ENCODE measurements at regions not wholly inside any gene's neighbourhood (a gene's known extent, or its start where the extent isn't known, plus 50 kb on each side); places are given as distances from the start of the nearest gene placed in this dataset.

DNA sequence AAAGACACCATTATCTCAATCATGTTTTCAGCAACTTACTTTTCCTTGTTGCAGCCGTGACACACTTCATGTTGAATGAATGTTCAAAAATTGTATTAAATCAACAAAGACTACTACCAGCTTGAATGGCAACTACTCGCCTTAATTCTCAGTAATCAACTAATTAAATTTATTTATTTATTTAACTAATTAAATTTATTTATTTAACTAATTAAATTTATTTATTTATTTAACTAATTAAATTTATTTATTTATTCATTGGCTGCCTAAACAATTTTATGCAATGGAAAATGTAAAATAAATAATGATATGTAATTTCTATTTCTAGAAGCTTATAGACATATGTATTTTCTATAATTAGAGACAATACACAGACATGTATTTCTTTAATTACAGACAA, 435.4 kb downstream of the GPAM start:
- no peak for TF ChIP-seq EZH2phosphoT487 (IDR thresholded peaks at IDR 0.05; ENCODE audit: borderline replicate concordance)
- TF ChIP-seq, protein P1, sequence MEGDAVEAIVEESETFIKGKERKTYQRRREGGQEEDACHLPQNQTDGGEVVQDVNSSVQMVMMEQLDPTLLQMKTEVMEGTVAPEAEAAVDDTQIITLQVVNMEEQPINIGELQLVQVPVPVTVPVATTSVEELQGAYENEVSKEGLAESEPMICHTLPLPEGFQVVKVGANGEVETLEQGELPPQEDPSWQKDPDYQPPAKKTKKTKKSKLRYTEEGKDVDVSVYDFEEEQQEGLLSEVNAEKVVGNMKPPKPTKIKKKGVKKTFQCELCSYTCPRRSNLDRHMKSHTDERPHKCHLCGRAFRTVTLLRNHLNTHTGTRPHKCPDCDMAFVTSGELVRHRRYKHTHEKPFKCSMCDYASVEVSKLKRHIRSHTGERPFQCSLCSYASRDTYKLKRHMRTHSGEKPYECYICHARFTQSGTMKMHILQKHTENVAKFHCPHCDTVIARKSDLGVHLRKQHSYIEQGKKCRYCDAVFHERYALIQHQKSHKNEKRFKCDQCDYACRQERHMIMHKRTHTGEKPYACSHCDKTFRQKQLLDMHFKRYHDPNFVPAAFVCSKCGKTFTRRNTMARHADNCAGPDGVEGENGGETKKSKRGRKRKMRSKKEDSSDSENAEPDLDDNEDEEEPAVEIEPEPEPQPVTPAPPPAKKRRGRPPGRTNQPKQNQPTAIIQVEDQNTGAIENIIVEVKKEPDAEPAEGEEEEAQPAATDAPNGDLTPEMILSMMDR (conservative IDR thresholded peaks at IDR 0.05; ENCODE audit: low read length): no peak

All from Loucy (cell line).